ENCODE measurements at regions not wholly inside any gene's neighbourhood (a gene's known extent, or its start where the extent isn't known, plus 50 kb on each side); places are given as distances from the start of the nearest gene placed in this dataset.

DNA sequence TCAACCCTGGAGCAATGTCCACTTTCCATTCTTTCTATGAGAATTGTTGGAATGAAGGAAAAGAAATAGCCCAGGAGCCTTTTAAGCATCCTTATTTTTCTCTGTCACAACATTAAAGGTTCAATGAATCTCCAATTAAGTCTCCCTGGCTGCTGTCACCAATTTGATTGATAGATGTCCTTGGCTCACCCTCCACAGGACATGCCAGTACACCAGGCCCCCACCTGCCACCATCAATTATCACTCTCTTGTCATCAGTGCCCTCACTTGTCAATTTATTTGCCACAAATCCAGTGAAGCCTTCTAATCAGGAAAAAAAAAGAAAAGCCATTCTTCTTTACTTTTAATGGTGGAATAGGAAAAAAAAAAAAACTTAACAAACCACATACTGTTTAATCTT is 453.6 kb downstream of the CENPC start:
- CTCF ChIA-PET, result interaction anchor here (0.6 to 0.7 kb wide), 2 partner anchors 12 to 14 kb away, joined by 4 read pairs; no protein-coding TSS in a partner anchor
- Mint-ChIP-seq H3K27ac (ENCODE audit: low read depth, unreplicated experiment) (no peak overlapping the region), H3K36me3 (ENCODE audit: insufficient read depth, unreplicated experiment) (no peaks in the 10 kb centered on the region), H3K9me3 (ENCODE audit: unreplicated experiment) (no peaks in the 10 kb centered on the region), H3K27me3 (ENCODE audit: insufficient read depth, unreplicated experiment) (no peaks in the 10 kb centered on the region), H3K4me3 (ENCODE audit: unreplicated experiment) (no peak overlapping the region), H3K4me1 (ENCODE audit: insufficient read depth, unreplicated experiment) (no peaks in the 10 kb centered on the region)
- BruUV-seq (replicated peaks), result no TSS peak
- DNase-seq (ENCODE audit: unreplicated experiment), result no peak
- TF ChIP-seq, protein P1, sequence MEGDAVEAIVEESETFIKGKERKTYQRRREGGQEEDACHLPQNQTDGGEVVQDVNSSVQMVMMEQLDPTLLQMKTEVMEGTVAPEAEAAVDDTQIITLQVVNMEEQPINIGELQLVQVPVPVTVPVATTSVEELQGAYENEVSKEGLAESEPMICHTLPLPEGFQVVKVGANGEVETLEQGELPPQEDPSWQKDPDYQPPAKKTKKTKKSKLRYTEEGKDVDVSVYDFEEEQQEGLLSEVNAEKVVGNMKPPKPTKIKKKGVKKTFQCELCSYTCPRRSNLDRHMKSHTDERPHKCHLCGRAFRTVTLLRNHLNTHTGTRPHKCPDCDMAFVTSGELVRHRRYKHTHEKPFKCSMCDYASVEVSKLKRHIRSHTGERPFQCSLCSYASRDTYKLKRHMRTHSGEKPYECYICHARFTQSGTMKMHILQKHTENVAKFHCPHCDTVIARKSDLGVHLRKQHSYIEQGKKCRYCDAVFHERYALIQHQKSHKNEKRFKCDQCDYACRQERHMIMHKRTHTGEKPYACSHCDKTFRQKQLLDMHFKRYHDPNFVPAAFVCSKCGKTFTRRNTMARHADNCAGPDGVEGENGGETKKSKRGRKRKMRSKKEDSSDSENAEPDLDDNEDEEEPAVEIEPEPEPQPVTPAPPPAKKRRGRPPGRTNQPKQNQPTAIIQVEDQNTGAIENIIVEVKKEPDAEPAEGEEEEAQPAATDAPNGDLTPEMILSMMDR (IDR thresholded peaks at IDR 0.05; ENCODE audit: unreplicated experiment), result no peak
- intact Hi-C loops (cut with micrococcal nuclease), result no loop called here
- POLR2A ChIA-PET, result no interaction called here

GRCh38 chr4:67087897-67088296 is 457.4 kb downstream of the CENPC start:
- POLR2A ChIA-PET, result no interaction called here
- CTCF ChIA-PET, result interaction anchor here (0.6 to 2.3 kb wide), 19 partner anchors 10 to 342 kb away, joined by 3 to 18 read pairs (median 6); no protein-coding TSS in a partner anchor
- H3K27ac Mint-ChIP-seq (ENCODE audit: low read depth, unreplicated experiment), result no peak overlapping the region

DNA sequence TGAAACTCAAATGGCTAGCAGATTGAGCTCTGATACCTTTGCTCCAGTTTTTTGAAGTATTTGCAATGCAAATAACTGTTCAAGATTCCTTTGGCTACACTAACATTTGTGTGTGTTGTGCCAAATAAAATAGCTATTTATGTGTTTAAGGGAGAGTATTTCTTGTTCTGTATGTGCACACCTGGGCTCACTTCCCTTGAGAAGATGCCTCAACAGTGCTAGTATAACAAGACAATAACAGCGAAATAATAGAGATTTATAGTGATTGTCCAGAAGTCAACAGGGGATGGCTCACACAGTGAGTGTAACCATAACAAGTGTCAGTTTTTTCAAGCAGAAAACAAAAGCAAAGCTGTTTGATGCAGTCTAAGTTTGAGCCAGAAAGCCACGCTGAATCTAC is 460.5 kb downstream of the CENPC start:
- no TSS peak for BruUV-seq (replicated peaks)
- ChIA-PET POLR2A (interaction anchor here (0.6 to 0.7 kb wide), 3 partner anchors 328 to 763 kb away, joined by 3 to 4 read pairs (median 3); no protein-coding TSS in a partner anchor), CTCF (interaction anchor here (0.9 to 1.8 kb wide), 8 partner anchors 24 to 311 kb away, joined by 3 to 10 read pairs (median 3); no protein-coding TSS in a partner anchor)
- no peaks in the 10 kb centered on the region for H3K36me3 Mint-ChIP-seq (ENCODE audit: insufficient read depth, unreplicated experiment)
- H3K27ac Mint-ChIP-seq (ENCODE audit: low read depth, unreplicated experiment), result no peak overlapping the region
- no peaks in the 10 kb centered on the region for H3K4me1 Mint-ChIP-seq (ENCODE audit: insufficient read depth, unreplicated experiment)
- no peak for DNase-seq (ENCODE audit: unreplicated experiment)
- TF ChIP-seq, protein P1 (IDR thresholded peaks at IDR 0.05; ENCODE audit: unreplicated experiment), result no peak
- intact Hi-C loops (cut with micrococcal nuclease), result no loop called here
- H3K9me3 Mint-ChIP-seq (ENCODE audit: unreplicated experiment), result no peaks in the 10 kb centered on the region
- no peak overlapping the region for H3K4me3 Mint-ChIP-seq (ENCODE audit: unreplicated experiment)
- H3K27me3 Mint-ChIP-seq (ENCODE audit: insufficient read depth, unreplicated experiment), result no peaks in the 10 kb centered on the region

More at GRCh38 chr4:67087897-67088296, 457.4 kb downstream of the CENPC start:
- peak; percentile 64 for DNase-seq (ENCODE audit: unreplicated experiment)
- H3K36me3 Mint-ChIP-seq (ENCODE audit: insufficient read depth, unreplicated experiment), result no peaks in the 10 kb centered on the region
- H3K4me3 Mint-ChIP-seq (ENCODE audit: unreplicated experiment), result no peak overlapping the region
- no peaks in the 10 kb centered on the region for H3K9me3 Mint-ChIP-seq (ENCODE audit: unreplicated experiment)
- H3K27me3 Mint-ChIP-seq (ENCODE audit: insufficient read depth, unreplicated experiment), result no peaks in the 10 kb centered on the region
- intact Hi-C loops (cut with micrococcal nuclease), result loop anchor here (1.0 to 2.0 kb wide), 3 partner anchors 110 to 305 kb away; no protein-coding TSS in a partner anchor
- TF ChIP-seq, protein P1 (IDR thresholded peaks at IDR 0.05; ENCODE audit: unreplicated experiment), result peak; percentile 61
- no TSS peak for BruUV-seq (replicated peaks)
- no peaks in the 10 kb centered on the region for H3K4me1 Mint-ChIP-seq (ENCODE audit: insufficient read depth, unreplicated experiment)

- Mint-ChIP-seq H3K27ac (ENCODE audit: low read depth, unreplicated experiment) (no peak overlapping the region), H3K36me3 (ENCODE audit: insufficient read depth, unreplicated experiment) (no peaks in the 10 kb centered on the region), H3K4me3 (ENCODE audit: unreplicated experiment) (no peak overlapping the region), H3K9me3 (ENCODE audit: unreplicated experiment) (no peaks in the 10 kb centered on the region), H3K27me3 (ENCODE audit: insufficient read depth, unreplicated experiment) (no peaks in the 10 kb centered on the region), H3K4me1 (ENCODE audit: insufficient read depth, unreplicated experiment) (no peaks in the 10 kb centered on the region)
- TF ChIP-seq, protein P1 (IDR thresholded peaks at IDR 0.05; ENCODE audit: unreplicated experiment), result no peak
- no peak for DNase-seq (ENCODE audit: unreplicated experiment)
- intact Hi-C loops (cut with micrococcal nuclease), result no loop called here
- CTCF ChIA-PET, result interaction anchor here (0.7 to 1.8 kb wide), 5 partner anchors 95 to 309 kb away, joined by 3 to 10 read pairs (median 4); no protein-coding TSS in a partner anchor
- no TSS peak for BruUV-seq (replicated peaks)
- POLR2A ChIA-PET, result no interaction called here
Measured at GRCh38 chr4:67083496-67083895, 461.8 kb downstream of the CENPC start.
